ENCODE measurements at regions not wholly inside any gene's neighbourhood (a gene's known extent, or its start where the extent isn't known, plus 50 kb on each side); places are given as distances from the start of the nearest gene placed in this dataset.

GRCh38 chr20:24340933-24341332 lies 128.5 kb upstream of the SYNDIG1 start:
- TF ChIP-seq CTCF (conservative IDR thresholded peaks at IDR 0.05; ENCODE audit: low read depth, low read length) (no peak), EZH2 (IDR thresholded peaks at IDR 0.05; ENCODE audit: borderline replicate concordance, low read depth, low read length, poor library complexity, severe bottlenecking) (no peak)

All from A673 (cell line).